Small intestine (tissue), 7 donors: ENCODE measurements at regions not wholly inside any gene's neighbourhood (a gene's known extent, or its start where the extent isn't known, plus 50 kb on each side); places are given as distances from the start of the nearest gene placed in this dataset.
A peak's percentile ranks its signal among the peaks of the same experiment; 100 is the strongest.

Experiments used
- DNase-seq, 2 donors: peaks; one replicate each; pipeline versions ENCODE4 v3.0.0 to v3.0.0-alpha.2; 2013
- FAIRE-seq: peaks from 2 replicates; lab custom pipeline; 2012; peaks lifted over from hg19 to GRCh38; lab: Jason Lieb, UNC
- H3K27ac ChIP-seq, 3 donors: one replicate each; pipeline ENCODE4 v1.5.1; 2013; ENCODE audit warnings: low read length in 2 of 3, mild to moderate bottlenecking in 2 of 3, control low read depth in 1 of 3, inconsistent platforms in 1 of 3, low read depth in 1 of 3, moderate library complexity in 1 of 3
- H3K27me3 ChIP-seq, 3 donors: one replicate each; pipeline ENCODE4 v1.6.1; 2013; ENCODE audit warnings: low read length in 3 of 3, inconsistent platforms in 1 of 3; ENCODE audit not compliant: control insufficient read depth in 3 of 3, insufficient read depth in 3 of 3
- H3K36me3 ChIP-seq, 3 donors: one replicate each; pipeline ENCODE4 v1.6.1; 2013; ENCODE audit warnings: low read length in 3 of 3, inconsistent platforms in 1 of 3, low read depth in 1 of 3, mild to moderate bottlenecking in 1 of 3, moderate library complexity in 1 of 3; ENCODE audit not compliant: control insufficient read depth in 3 of 3, insufficient read depth in 2 of 3
- H3K4me1 ChIP-seq, 3 donors: one replicate each; pipeline ENCODE4 v1.6.1; 2013; ENCODE audit warnings: low read length in 2 of 3, inconsistent platforms in 1 of 3, low read depth in 1 of 3, mild to moderate bottlenecking in 1 of 3, moderate library complexity in 1 of 3; ENCODE audit not compliant: control insufficient read depth in 3 of 3, insufficient read depth in 2 of 3
- H3K4me3 ChIP-seq, 3 donors: one replicate each; pipeline ENCODE4 v1.5.1; 2013; ENCODE audit warnings: low read length in 3 of 3, control low read depth in 1 of 3, inconsistent platforms in 1 of 3, low read depth in 1 of 3, mild to moderate bottlenecking in 1 of 3, moderate library complexity in 1 of 3
- H3K9me3 ChIP-seq, 2 donors: one replicate each; pipeline ENCODE4 v1.6.1; 2013; ENCODE audit warnings: low read depth in 1 of 2, low read length in 1 of 2; ENCODE audit not compliant: control insufficient read depth in 2 of 2, insufficient read depth in 1 of 2
- WGBS, 3 donors: extraction: QIAGEN DNeasy Blood & Tissue Kit; methylation state at CpG; one replicate each; pipeline ENCODE4 v1.1.7; 2013; 5-methylcytosine and 5-hydroxymethylcytosine counted together
- donor health status: healthy with polysubstance abuse.
- donor health status: control.
- donor health status: control.
- donor health status: Bipolar disorder and iron deficiency.
- donor health status: healthy.

- FAIRE-seq (no peak), DNase-seq (peak in 1 of 2 donors; percentile 11)
- Histone ChIP-seq H3K27ac (no peak overlapping the region), H3K9me3 (no peaks in the 10 kb centered on the region), H3K27me3 (no peaks in the 10 kb centered on the region), H3K4me1 (no peaks in the 10 kb centered on the region), H3K4me3 (no peak overlapping the region), H3K36me3 (no peaks in the 10 kb centered on the region)
- 38 to 65% (median 55%) methylated on average over 4 of the region's 4 CpGs for WGBS, 3 donors
Measured at GRCh38 chr1:82879701-82880305, 1079.1 kb downstream of the ADGRL2 start.

GRCh38 chr1:82875170-82875569 lies 1074.4 kb downstream of the ADGRL2 start:
- FAIRE-seq (no peak), DNase-seq (no peak)
- no peak overlapping the region for H3K4me3 ChIP-seq
- no peak overlapping the region for H3K27ac ChIP-seq
- H3K27me3 ChIP-seq: no peaks in the 10 kb centered on the region
- H3K36me3 ChIP-seq: no peaks in the 10 kb centered on the region
- WGBS, 3 donors: 56 to 87% (median 63%) methylated on average over 1 of the region's 1 CpG
- no peaks in the 10 kb centered on the region for H3K4me1 ChIP-seq
- H3K9me3 ChIP-seq: no peaks in the 10 kb centered on the region

- FAIRE-seq (no peak), DNase-seq (no peak)
- Histone ChIP-seq H3K4me1 (no peaks in the 10 kb centered on the region), H3K9me3 (no peaks in the 10 kb centered on the region), H3K36me3 (no peaks in the 10 kb centered on the region), H3K4me3 (no peak overlapping the region), H3K27ac (no peak overlapping the region), H3K27me3 (no peaks in the 10 kb centered on the region)
Measured at GRCh38 chr1:82874041-82874440, 1073.3 kb downstream of the ADGRL2 start.

GRCh38 chr1:82870332-82870731 lies 1069.6 kb downstream of the ADGRL2 start:
- Histone ChIP-seq H3K27me3 (no peaks in the 10 kb centered on the region), H3K9me3 (no peaks in the 10 kb centered on the region), H3K4me1 (no peaks in the 10 kb centered on the region), H3K27ac (no peak overlapping the region), H3K4me3 (no peak overlapping the region), H3K36me3 (no peaks in the 10 kb centered on the region)
- no peak for DNase-seq
- no peak for FAIRE-seq
- 58 to 79% (median 66%) methylated on average over 2 of the region's 2 CpGs for WGBS, 3 donors

- Histone ChIP-seq H3K36me3 (no peaks in the 10 kb centered on the region), H3K4me1 (no peaks in the 10 kb centered on the region), H3K27ac (no peak overlapping the region), H3K4me3 (no peak overlapping the region), H3K27me3 (no peaks in the 10 kb centered on the region), H3K9me3 (no peaks in the 10 kb centered on the region)
- FAIRE-seq (no peak), DNase-seq (no peak)
- WGBS, 3 donors: 78 to 92% (median 89%) methylated on average over 4 of the region's 4 CpGs
Measured at GRCh38 chr1:82867781-82868180, 1067.0 kb downstream of the ADGRL2 start.

- DNase-seq (no peak), FAIRE-seq (no peak)
- 70 to 86% (median 79%) methylated on average over 2 of the region's 2 CpGs for WGBS, 3 donors
- Histone ChIP-seq H3K4me1 (no peaks in the 10 kb centered on the region), H3K4me3 (no peak overlapping the region), H3K9me3 (no peaks in the 10 kb centered on the region), H3K27me3 (no peaks in the 10 kb centered on the region), H3K36me3 (no peaks in the 10 kb centered on the region), H3K27ac (no peak overlapping the region)
Measured at GRCh38 chr1:82861749-82862148, 1061.0 kb downstream of the ADGRL2 start.

- H3K36me3 ChIP-seq: no peaks in the 10 kb centered on the region
- FAIRE-seq (no peak), DNase-seq (no peak)
- H3K27me3 ChIP-seq: no peaks in the 10 kb centered on the region
- no peak overlapping the region for H3K27ac ChIP-seq
- H3K4me1 ChIP-seq: no peaks in the 10 kb centered on the region
- H3K4me3 ChIP-seq: no peak overlapping the region
- 45 to 51% (median 47%) methylated on average over 4 of the region's 4 CpGs for WGBS, 3 donors
- peaks cover 0 to 3% of the 10 kb centered on the region in 2 donors for H3K9me3 ChIP-seq
Measured at GRCh38 chr1:82858031-82858430, 1057.3 kb downstream of the ADGRL2 start.

GRCh38 chr1:82849460-82849859 lies 1048.7 kb downstream of the ADGRL2 start:
- FAIRE-seq: no peak
- no peak for DNase-seq
- Histone ChIP-seq H3K27ac (no peak overlapping the region), H3K27me3 (no peaks in the 10 kb centered on the region), H3K4me1 (no peaks in the 10 kb centered on the region), H3K9me3 (no peaks in the 10 kb centered on the region), H3K36me3 (no peaks in the 10 kb centered on the region), H3K4me3 (no peak overlapping the region)
- 50 to 74% (median 54%) methylated on average over 2 of the region's 2 CpGs for WGBS, 3 donors

- FAIRE-seq (no peak), DNase-seq (no peak)
- Histone ChIP-seq H3K4me3 (no peak overlapping the region), H3K27me3 (no peaks in the 10 kb centered on the region), H3K9me3 (no peaks in the 10 kb centered on the region), H3K36me3 (no peaks in the 10 kb centered on the region), H3K27ac (no peak overlapping the region), H3K4me1 (no peaks in the 10 kb centered on the region)
- 9 to 46% (median 13%) methylated on average over 1 of the region's 1 CpG for WGBS, 3 donors
Measured at GRCh38 chr1:82848043-82848442, 1047.3 kb downstream of the ADGRL2 start.
